ENCODE measurements at regions not wholly inside any gene's neighbourhood (a gene's known extent, or its start where the extent isn't known, plus 50 kb on each side); places are given as distances from the start of the nearest gene placed in this dataset.

DNA sequence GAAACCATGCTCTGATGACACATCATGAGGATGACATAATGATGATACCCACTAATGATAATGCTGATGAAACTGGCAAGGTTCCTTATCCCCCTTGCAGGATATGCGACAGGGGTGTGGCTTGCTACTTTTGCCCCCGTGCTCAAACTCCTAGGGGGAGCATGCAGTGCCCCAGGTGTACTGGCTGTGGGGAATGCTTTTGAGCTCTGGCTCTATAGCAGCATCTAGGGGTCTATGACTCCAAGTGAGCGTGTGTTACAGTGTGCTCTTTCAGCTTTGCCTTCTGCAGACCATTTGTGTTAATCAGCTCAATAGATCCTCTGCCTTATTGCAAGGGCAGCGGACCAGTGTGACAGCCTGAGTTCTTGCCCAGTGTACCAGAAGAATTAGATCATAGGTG lies 1239.5 kb downstream of the SI start:
- BruUV-seq (replicated peaks), result no TSS peak
- no peak overlapping the region for H3K27ac ChIP-seq (ENCODE audit: low read depth, low read length, poor library complexity, severe bottlenecking)
- intact Hi-C loops (cut with micrococcal nuclease; ENCODE audit: unreplicated experiment), result no loop called here
- TF ChIP-seq, protein P1, sequence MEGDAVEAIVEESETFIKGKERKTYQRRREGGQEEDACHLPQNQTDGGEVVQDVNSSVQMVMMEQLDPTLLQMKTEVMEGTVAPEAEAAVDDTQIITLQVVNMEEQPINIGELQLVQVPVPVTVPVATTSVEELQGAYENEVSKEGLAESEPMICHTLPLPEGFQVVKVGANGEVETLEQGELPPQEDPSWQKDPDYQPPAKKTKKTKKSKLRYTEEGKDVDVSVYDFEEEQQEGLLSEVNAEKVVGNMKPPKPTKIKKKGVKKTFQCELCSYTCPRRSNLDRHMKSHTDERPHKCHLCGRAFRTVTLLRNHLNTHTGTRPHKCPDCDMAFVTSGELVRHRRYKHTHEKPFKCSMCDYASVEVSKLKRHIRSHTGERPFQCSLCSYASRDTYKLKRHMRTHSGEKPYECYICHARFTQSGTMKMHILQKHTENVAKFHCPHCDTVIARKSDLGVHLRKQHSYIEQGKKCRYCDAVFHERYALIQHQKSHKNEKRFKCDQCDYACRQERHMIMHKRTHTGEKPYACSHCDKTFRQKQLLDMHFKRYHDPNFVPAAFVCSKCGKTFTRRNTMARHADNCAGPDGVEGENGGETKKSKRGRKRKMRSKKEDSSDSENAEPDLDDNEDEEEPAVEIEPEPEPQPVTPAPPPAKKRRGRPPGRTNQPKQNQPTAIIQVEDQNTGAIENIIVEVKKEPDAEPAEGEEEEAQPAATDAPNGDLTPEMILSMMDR (conservative IDR thresholded peaks at IDR 0.05; ENCODE audit: low read depth, low read length), result no peak
- no peak for TF ChIP-seq EZH2 (IDR thresholded peaks at IDR 0.05; ENCODE audit: borderline replicate concordance, low read depth, low read length, poor library complexity, severe bottlenecking)
- no peaks in the 10 kb centered on the region for H3K27me3 ChIP-seq (replicated peaks; ENCODE audit: insufficient read depth, low read depth, low read length, poor library complexity)
- ChIA-PET CTCF (no interaction called here), POLR2A (ENCODE audit: low non-redundant PET) (no interaction called here)
- no peak overlapping the region for H3K4me3 ChIP-seq (ENCODE audit: low read depth, low read length, poor library complexity, severe bottlenecking)
- H3K4me1 ChIP-seq (ENCODE audit: insufficient read depth, low read length, poor library complexity, severe bottlenecking), result no peaks in the 10 kb centered on the region
- H3K9me3 ChIP-seq (ENCODE audit: low read depth, low read length, poor library complexity, severe bottlenecking), result no peaks in the 10 kb centered on the region
- no peaks in the 10 kb centered on the region for H3K36me3 ChIP-seq (ENCODE audit: insufficient read depth, low read length, poor library complexity, severe bottlenecking)
- DNase-seq (ENCODE audit: low spot score), result no peak

DNA sequence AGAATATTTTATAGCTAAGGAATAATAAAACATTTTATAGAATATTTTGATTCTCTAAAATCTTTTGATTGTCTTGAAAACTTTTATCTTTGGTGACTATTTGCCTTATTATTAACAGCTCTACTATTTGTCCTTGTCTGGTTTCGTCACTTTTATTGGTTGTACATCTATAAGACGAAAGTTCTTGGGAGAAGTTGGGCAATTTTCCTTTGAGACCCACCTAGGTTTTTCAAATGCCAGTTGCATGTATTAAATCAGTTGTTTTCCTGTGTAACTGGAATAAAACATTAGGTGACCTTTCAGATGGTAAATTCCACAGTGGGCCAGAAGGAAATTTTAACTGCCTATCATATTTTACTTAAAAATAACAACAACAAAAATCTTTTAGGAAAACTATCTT lies 1245.7 kb downstream of the SI start:
- H3K27me3 ChIP-seq (replicated peaks; ENCODE audit: insufficient read depth, low read depth, low read length, poor library complexity), result no peaks in the 10 kb centered on the region
- intact Hi-C loops (cut with micrococcal nuclease; ENCODE audit: unreplicated experiment), result no loop called here
- H3K27ac ChIP-seq (ENCODE audit: low read depth, low read length, poor library complexity, severe bottlenecking), result no peak overlapping the region
- BruUV-seq (replicated peaks), result no TSS peak
- ChIA-PET CTCF (no interaction called here), POLR2A (ENCODE audit: low non-redundant PET) (no interaction called here)
- TF ChIP-seq, protein P1 (conservative IDR thresholded peaks at IDR 0.05; ENCODE audit: low read depth, low read length), result no peak
- TF ChIP-seq EZH2 (IDR thresholded peaks at IDR 0.05; ENCODE audit: borderline replicate concordance, low read depth, low read length, poor library complexity, severe bottlenecking), result no peak
- no peaks in the 10 kb centered on the region for H3K4me1 ChIP-seq (ENCODE audit: insufficient read depth, low read length, poor library complexity, severe bottlenecking)
- H3K9me3 ChIP-seq (ENCODE audit: low read depth, low read length, poor library complexity, severe bottlenecking), result no peaks in the 10 kb centered on the region
- no peak overlapping the region for H3K4me3 ChIP-seq (ENCODE audit: low read depth, low read length, poor library complexity, severe bottlenecking)
- no peak for DNase-seq (ENCODE audit: low spot score)
- no peaks in the 10 kb centered on the region for H3K36me3 ChIP-seq (ENCODE audit: insufficient read depth, low read length, poor library complexity, severe bottlenecking)

DNA sequence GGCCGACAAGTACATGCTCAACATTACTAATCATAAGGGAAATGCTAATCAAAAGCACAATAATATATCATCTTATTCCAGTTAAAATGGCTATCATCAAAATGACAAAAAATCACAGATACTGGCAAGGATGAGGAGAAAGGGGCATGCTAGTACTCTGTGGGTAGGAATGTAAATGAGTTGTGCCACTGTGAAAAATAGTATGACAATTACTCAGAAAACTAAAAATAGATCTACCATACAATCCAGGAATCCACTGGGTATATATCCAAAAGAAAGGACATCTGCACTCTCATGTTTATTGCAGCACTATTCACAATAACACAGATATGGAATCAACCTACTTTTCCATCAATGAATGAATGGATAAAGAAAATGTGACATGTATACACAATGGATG lies 1256.5 kb downstream of the SI start:
- DNase-seq (ENCODE audit: low spot score), result no peak
- ChIA-PET POLR2A (ENCODE audit: low non-redundant PET) (no interaction called here), CTCF (no interaction called here)
- TF ChIP-seq, protein P1 (conservative IDR thresholded peaks at IDR 0.05; ENCODE audit: low read depth, low read length), result no peak
- TF ChIP-seq EZH2 (IDR thresholded peaks at IDR 0.05; ENCODE audit: borderline replicate concordance, low read depth, low read length, poor library complexity, severe bottlenecking), result no peak
- Histone ChIP-seq H3K4me3 (ENCODE audit: low read depth, low read length, poor library complexity, severe bottlenecking) (no peak overlapping the region), H3K9me3 (ENCODE audit: low read depth, low read length, poor library complexity, severe bottlenecking) (peaks cover 5% of the 10 kb centered on the region), H3K36me3 (ENCODE audit: insufficient read depth, low read length, poor library complexity, severe bottlenecking) (no peaks in the 10 kb centered on the region), H3K27ac (ENCODE audit: low read depth, low read length, poor library complexity, severe bottlenecking) (no peak overlapping the region), H3K4me1 (ENCODE audit: insufficient read depth, low read length, poor library complexity, severe bottlenecking) (no peaks in the 10 kb centered on the region), H3K27me3 (replicated peaks; ENCODE audit: insufficient read depth, low read depth, low read length, poor library complexity) (no peaks in the 10 kb centered on the region)
- intact Hi-C loops (cut with micrococcal nuclease; ENCODE audit: unreplicated experiment), result no loop called here
- no TSS peak for BruUV-seq (replicated peaks)

All from A673 (cell line).